Activated CD8-positive, alpha-beta T cell treated with anti-CD3 and anti-CD28 coated beads for 36 hours (primary cell): ENCODE measurements at regions not wholly inside any gene's neighbourhood (a gene's known extent, or its start where the extent isn't known, plus 50 kb on each side); places are given as distances from the start of the nearest gene placed in this dataset.

Experiments
- ATAC-seq: fragments of 200-7000 bp; cut with Tn5 transposase; one replicate; pipeline ENCODE4 v1.10.0; 2021; ENCODE audit warnings: mild to moderate bottlenecking, moderate library complexity
- CTCF ChIA-PET: fragments of 350-600 bp; sonication (Branson Sonifier 250); formaldehyde crosslinking; loops from one replicate; lab custom pipeline; 2021; ENCODE audit warnings: antibody characterized with exemption; lab: Charles Lee
- POLR2A ChIA-PET: fragments of 350-600 bp; sonication (Branson Sonifier 250); formaldehyde crosslinking; loops from one replicate; lab custom pipeline; 2021; ENCODE audit warnings: antibody characterized with exemption; lab: Charles Lee
- DNase-seq: peaks from one replicate; pipeline ENCODE4 v3.0.0-alpha.2; 2020
- H3K27ac Mint-ChIP-seq: one replicate; pipeline ENCODE4 v1.8.0; 2021; ENCODE audit warnings: mild to moderate bottlenecking, mixed read lengths
- H3K27me3 Mint-ChIP-seq: one replicate; pipeline ENCODE4 v1.8.0; 2021; ENCODE audit warnings: mixed read lengths
- H3K36me3 Mint-ChIP-seq: one replicate; pipeline ENCODE4 v1.8.0; 2021; ENCODE audit warnings: low read depth, mixed read lengths
- H3K4me1 Mint-ChIP-seq: one replicate; pipeline ENCODE4 v1.8.0; 2021; ENCODE audit warnings: low read depth, mixed read lengths
- H3K4me3 Mint-ChIP-seq: one replicate; pipeline ENCODE4 v1.8.0; 2021; ENCODE audit warnings: mild to moderate bottlenecking, moderate library complexity, mixed read lengths
- H3K9me3 Mint-ChIP-seq: one replicate; pipeline ENCODE4 v1.8.0; 2021; ENCODE audit warnings: mixed read lengths
- CTCF ChIP-seq: fragments of 200-600 bp; IDR thresholded peaks from one replicate; pipeline ENCODE4 v1.8.0; 2022; ENCODE audit warnings: antibody characterized with exemption, mild to moderate bottlenecking
- intact Hi-C: fragments of 100-400 bp; cut with micrococcal nuclease; formaldehyde crosslinking; loops from one replicate; pipeline ENCODE4 v1.10.0; 2022

GRCh38 chr12:131550121-131550520 is 160.8 kb upstream of the SFSWAP start:
- intact Hi-C loops: no loop called here
- no peaks in the 10 kb centered on the region for H3K36me3 Mint-ChIP-seq
- H3K4me1 Mint-ChIP-seq: no peaks in the 10 kb centered on the region
- no peak overlapping the region for H3K27ac Mint-ChIP-seq
- DNase-seq (no peak), ATAC-seq (no peak)
- H3K27me3 Mint-ChIP-seq: peaks cover 7% of the 10 kb centered on the region
- no peak overlapping the region for H3K4me3 Mint-ChIP-seq
- ChIA-PET POLR2A (no interaction called here), CTCF (no interaction called here)
- no peak for TF ChIP-seq CTCF
- H3K9me3 Mint-ChIP-seq: no peaks in the 10 kb centered on the region

- TF ChIP-seq CTCF: no peak
- DNase-seq (no peak), ATAC-seq (no peak)
- H3K27me3 Mint-ChIP-seq: peaks cover 7% of the 10 kb centered on the region
- H3K9me3 Mint-ChIP-seq: no peaks in the 10 kb centered on the region
- no peak overlapping the region for H3K4me3 Mint-ChIP-seq
- H3K4me1 Mint-ChIP-seq: no peaks in the 10 kb centered on the region
- ChIA-PET CTCF (no interaction called here), POLR2A (no interaction called here)
- H3K36me3 Mint-ChIP-seq: no peaks in the 10 kb centered on the region
- no peak overlapping the region for H3K27ac Mint-ChIP-seq
- intact Hi-C loops: no loop called here
These were observed 159.0 kb upstream of the SFSWAP start for GRCh38 chr12:131551675-131552491.

- ChIA-PET POLR2A (no interaction called here), CTCF (no interaction called here)
- intact Hi-C loops: no loop called here
- Mint-ChIP-seq H3K4me3 (no peak overlapping the region), H3K27me3 (peaks cover 7% of the 10 kb centered on the region), H3K27ac (no peak overlapping the region), H3K36me3 (no peaks in the 10 kb centered on the region), H3K4me1 (no peaks in the 10 kb centered on the region), H3K9me3 (no peaks in the 10 kb centered on the region)
- DNase-seq: no peak
- no peak for TF ChIP-seq CTCF
- no peak for ATAC-seq
These were observed 158.4 kb upstream of the SFSWAP start for GRCh38 chr12:131552492-131552863.

GRCh38 chr12:131553096-131553777 is 157.7 kb upstream of the SFSWAP start:
- POLR2A ChIA-PET: no interaction called here
- TF ChIP-seq CTCF: no peak
- Mint-ChIP-seq H3K27ac (no peak overlapping the region), H3K4me3 (no peak overlapping the region), H3K9me3 (no peaks in the 10 kb centered on the region), H3K4me1 (no peaks in the 10 kb centered on the region), H3K36me3 (no peaks in the 10 kb centered on the region), H3K27me3 (peaks cover 6% of the 10 kb centered on the region)
- no peak for ATAC-seq
- DNase-seq: no peak
- CTCF ChIA-PET: no interaction called here
- intact Hi-C loops: no loop called here

GRCh38 chr12:131555197-131555846 is 155.6 kb upstream of the SFSWAP start:
- Mint-ChIP-seq H3K9me3 (no peaks in the 10 kb centered on the region), H3K4me3 (no peak overlapping the region)
- TF ChIP-seq CTCF: no peak

More at GRCh38 chr12:131555197-131555846, 155.6 kb upstream of the SFSWAP start:
- DNase-seq: no peak
- Mint-ChIP-seq H3K4me1 (no peaks in the 10 kb centered on the region), H3K27ac (no peak overlapping the region), H3K36me3 (no peaks in the 10 kb centered on the region), H3K27me3 (no peaks in the 10 kb centered on the region)
- ChIA-PET CTCF (no interaction called here), POLR2A (no interaction called here)
- intact Hi-C loops: no loop called here
- no peak for ATAC-seq
